ENCODE measurements at regions not wholly inside any gene's neighbourhood (a gene's known extent, or its start where the extent isn't known, plus 50 kb on each side); places are given as distances from the start of the nearest gene placed in this dataset.
"Not testable (repeated sequence)": the region's sequence is repeated elsewhere in the genome, so short reads cannot be mapped to it uniquely, and the experiment has no call there.

DNA sequence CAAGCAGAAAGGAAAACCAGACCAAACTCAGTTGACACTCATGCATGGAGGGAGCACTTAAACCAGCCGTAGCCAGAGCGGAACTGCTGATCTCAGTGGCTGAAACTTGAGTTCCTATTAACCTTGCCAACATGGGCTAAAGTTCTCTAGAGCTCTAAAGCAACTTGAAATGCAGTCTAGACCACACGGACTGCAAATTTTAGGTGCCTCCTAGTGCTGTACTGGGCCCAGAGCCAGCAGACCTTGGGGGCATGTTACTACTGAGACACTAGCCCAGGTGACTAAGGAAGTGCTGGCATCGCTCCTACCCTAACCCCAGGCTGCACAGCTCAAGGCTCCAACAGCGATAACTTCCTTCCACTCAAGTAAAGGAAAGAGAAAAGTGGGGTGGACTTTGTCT, 236.5 kb downstream of the AKAIN1 start:
- H3K27me3 ChIP-seq (ENCODE audit: control insufficient read depth in 1 of 2, insufficient read depth in 2 of 2, low read length in 2 of 2), result no peaks in the 10 kb centered on the region
- no peak overlapping the region for H3K9ac ChIP-seq (ENCODE audit: low read depth in 1 of 2, low read length in 2 of 2)
- H3K27ac ChIP-seq (ENCODE audit: low read depth, low read length), result no peak overlapping the region
- peaks cover 0 to 14% of the 10 kb centered on the region in 2 donors for H3K9me3 ChIP-seq (ENCODE audit: control insufficient read depth in 1 of 2, low read length in 2 of 2)
- no peaks in the 10 kb centered on the region for H3K4me1 ChIP-seq (ENCODE audit: control insufficient read depth in 1 of 2, insufficient read depth in 2 of 2, low read length in 2 of 2)
- no peaks in the 10 kb centered on the region for H3K36me3 ChIP-seq (ENCODE audit: control insufficient read depth in 1 of 2, insufficient read depth in 2 of 2, low read length in 2 of 2)
- H3K4me3 ChIP-seq (ENCODE audit: low read depth in 1 of 2, low read length in 2 of 2), result no peak overlapping the region

DNA sequence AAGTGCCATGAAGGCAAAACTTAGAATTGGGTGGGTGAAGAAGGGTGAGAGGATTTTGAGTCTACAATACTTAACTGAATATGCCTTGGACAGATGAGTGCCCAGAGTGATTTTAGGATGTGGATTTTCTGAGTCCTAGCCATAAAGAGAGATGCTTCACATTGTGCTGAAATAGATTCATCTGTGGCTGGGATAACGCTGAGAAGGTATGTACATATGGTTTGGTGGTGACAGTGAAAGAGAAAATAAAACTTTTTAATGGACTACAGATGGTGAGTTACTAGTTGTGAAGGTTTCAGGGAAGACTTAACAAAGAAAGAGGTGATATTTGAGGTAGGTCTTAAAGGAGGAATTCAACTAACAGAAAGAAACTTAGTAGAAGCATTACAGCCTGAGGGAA, 265.8 kb downstream of the AKAIN1 start:
- Histone ChIP-seq H3K36me3 (ENCODE audit: control insufficient read depth in 1 of 2, insufficient read depth in 2 of 2, low read length in 2 of 2) (no peaks in the 10 kb centered on the region), H3K9ac (ENCODE audit: low read depth in 1 of 2, low read length in 2 of 2) (no peak overlapping the region), H3K9me3 (ENCODE audit: control insufficient read depth in 1 of 2, low read length in 2 of 2) (peaks cover 0 to 15% of the 10 kb centered on the region in 2 donors), H3K4me1 (ENCODE audit: control insufficient read depth in 1 of 2, insufficient read depth in 2 of 2, low read length in 2 of 2) (no peaks in the 10 kb centered on the region), H3K27ac (ENCODE audit: low read depth, low read length) (no peak overlapping the region), H3K27me3 (ENCODE audit: control insufficient read depth in 1 of 2, insufficient read depth in 2 of 2, low read length in 2 of 2) (no peaks in the 10 kb centered on the region), H3K4me3 (ENCODE audit: low read depth in 1 of 2, low read length in 2 of 2) (no peak overlapping the region)

DNA sequence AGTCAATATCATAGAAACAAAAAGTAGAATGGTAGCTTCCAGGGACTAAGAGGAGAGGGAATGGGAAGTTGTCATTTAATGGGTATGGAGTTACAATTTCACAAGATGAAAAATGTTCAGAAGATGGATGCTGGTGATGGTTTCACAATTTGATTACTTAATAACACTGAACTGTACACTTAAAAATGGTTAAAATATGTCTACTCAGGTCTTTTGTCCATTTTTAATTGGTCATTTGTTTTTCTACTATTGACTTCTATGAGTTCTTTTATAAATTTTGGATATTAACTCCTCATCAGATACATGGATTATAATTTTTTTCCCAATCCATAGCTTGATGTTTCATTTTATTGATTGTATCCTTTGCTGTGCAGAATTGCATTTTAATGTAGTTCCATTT, 275.5 kb downstream of the AKAIN1 start:
- Histone ChIP-seq H3K36me3 (ENCODE audit: control insufficient read depth in 1 of 2, insufficient read depth in 2 of 2, low read length in 2 of 2) (no peaks in the 10 kb centered on the region), H3K9ac (ENCODE audit: low read depth in 1 of 2, low read length in 2 of 2) (no peak overlapping the region), H3K27me3 (ENCODE audit: control insufficient read depth in 1 of 2, insufficient read depth in 2 of 2, low read length in 2 of 2) (no peaks in the 10 kb centered on the region), H3K4me1 (ENCODE audit: control insufficient read depth in 1 of 2, insufficient read depth in 2 of 2, low read length in 2 of 2) (no peaks in the 10 kb centered on the region), H3K27ac (ENCODE audit: low read depth, low read length) (no peak overlapping the region), H3K4me3 (ENCODE audit: low read depth in 1 of 2, low read length in 2 of 2) (no peak overlapping the region), H3K9me3 (ENCODE audit: control insufficient read depth in 1 of 2, low read length in 2 of 2) (peaks cover 2 to 9% of the 10 kb centered on the region in 2 donors)

DNA sequence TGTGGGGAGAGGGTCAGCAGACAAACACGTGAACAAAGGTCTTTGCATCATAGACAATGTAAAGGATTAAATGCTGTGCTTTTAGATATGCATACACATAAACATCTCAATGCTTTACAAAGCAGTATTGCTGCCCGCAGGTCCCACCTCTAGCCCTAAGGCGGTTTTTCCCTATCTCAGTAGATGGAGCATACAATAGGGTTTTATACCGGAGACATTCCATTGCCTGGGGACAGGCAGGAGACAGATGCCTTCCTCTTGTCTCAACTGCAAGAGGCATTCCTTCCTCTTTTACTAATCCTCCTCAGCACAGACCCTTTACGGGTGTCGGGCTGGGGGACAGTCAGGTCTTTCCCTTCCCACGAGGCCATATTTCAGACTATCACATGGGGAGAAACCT, 279.5 kb downstream of the AKAIN1 start:
- not testable (repeated sequence) for H3K36me3 ChIP-seq (ENCODE audit: control insufficient read depth in 1 of 2, insufficient read depth in 2 of 2, low read length in 2 of 2); H3K27ac ChIP-seq (ENCODE audit: low read depth, low read length); H3K4me3 ChIP-seq (ENCODE audit: low read depth in 1 of 2, low read length in 2 of 2); H3K4me1 ChIP-seq (ENCODE audit: control insufficient read depth in 1 of 2, insufficient read depth in 2 of 2, low read length in 2 of 2); H3K9me3 ChIP-seq (ENCODE audit: control insufficient read depth in 1 of 2, low read length in 2 of 2); H3K9ac ChIP-seq (ENCODE audit: low read depth in 1 of 2, low read length in 2 of 2); H3K27me3 ChIP-seq (ENCODE audit: control insufficient read depth in 1 of 2, insufficient read depth in 2 of 2, low read length in 2 of 2)

DNA sequence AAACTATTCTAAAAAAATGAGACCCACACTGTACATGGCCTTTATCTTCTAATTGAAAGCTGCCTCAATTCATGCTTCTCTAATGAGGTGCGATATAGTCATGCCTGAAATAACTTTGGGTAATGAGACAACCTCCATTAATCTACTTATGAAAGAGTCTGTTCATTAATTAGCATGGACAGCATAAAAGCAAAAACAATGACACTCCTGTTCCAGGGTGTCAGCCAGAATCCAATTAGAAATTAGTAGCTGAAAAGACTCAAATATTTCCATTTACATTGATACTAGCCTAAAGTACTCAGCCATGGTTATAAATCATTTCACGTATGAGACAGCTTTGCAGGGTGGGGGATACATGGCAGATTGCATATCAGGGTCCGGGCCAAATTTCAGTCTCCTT, 288.7 kb downstream of the AKAIN1 start:
- no peak overlapping the region for H3K27ac ChIP-seq (ENCODE audit: low read depth, low read length)
- H3K27me3 ChIP-seq (ENCODE audit: control insufficient read depth in 1 of 2, insufficient read depth in 2 of 2, low read length in 2 of 2), result no peaks in the 10 kb centered on the region
- no peak overlapping the region for H3K9ac ChIP-seq (ENCODE audit: low read depth in 1 of 2, low read length in 2 of 2)
- peaks cover 2 to 7% of the 10 kb centered on the region in 2 donors for H3K9me3 ChIP-seq (ENCODE audit: control insufficient read depth in 1 of 2, low read length in 2 of 2)
- H3K4me3 ChIP-seq (ENCODE audit: low read depth in 1 of 2, low read length in 2 of 2), result no peak overlapping the region
- no peaks in the 10 kb centered on the region for H3K36me3 ChIP-seq (ENCODE audit: control insufficient read depth in 1 of 2, insufficient read depth in 2 of 2, low read length in 2 of 2)
- no peaks in the 10 kb centered on the region for H3K4me1 ChIP-seq (ENCODE audit: control insufficient read depth in 1 of 2, insufficient read depth in 2 of 2, low read length in 2 of 2)

DNA sequence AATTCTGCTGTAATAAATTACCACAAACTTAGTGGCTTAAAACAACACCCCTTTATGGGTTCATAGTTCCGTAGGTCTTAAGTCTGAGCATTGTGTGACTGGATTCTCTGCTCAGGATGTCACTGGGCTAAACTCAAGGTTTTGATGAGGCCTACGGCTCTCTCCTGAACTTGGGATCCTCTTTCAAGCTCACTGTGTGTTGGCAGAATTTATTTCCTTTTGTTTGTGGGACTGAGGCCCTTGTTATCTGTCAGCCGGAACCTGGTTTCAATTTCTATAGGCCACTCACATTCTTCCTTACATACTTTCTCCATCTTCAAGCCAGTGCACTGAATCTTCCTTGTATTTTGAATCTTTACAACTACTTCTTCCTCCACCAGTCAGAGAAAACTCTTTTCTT, 290.2 kb downstream of the AKAIN1 start:
- peaks cover 0 to 7% of the 10 kb centered on the region in 2 donors for H3K9me3 ChIP-seq (ENCODE audit: control insufficient read depth in 1 of 2, low read length in 2 of 2)
- H3K4me1 ChIP-seq (ENCODE audit: control insufficient read depth in 1 of 2, insufficient read depth in 2 of 2, low read length in 2 of 2), result no peaks in the 10 kb centered on the region
- H3K27me3 ChIP-seq (ENCODE audit: control insufficient read depth in 1 of 2, insufficient read depth in 2 of 2, low read length in 2 of 2), result no peaks in the 10 kb centered on the region
- H3K4me3 ChIP-seq (ENCODE audit: low read depth in 1 of 2, low read length in 2 of 2), result no peak overlapping the region
- no peak overlapping the region for H3K27ac ChIP-seq (ENCODE audit: low read depth, low read length)
- no peak overlapping the region for H3K9ac ChIP-seq (ENCODE audit: low read depth in 1 of 2, low read length in 2 of 2)
- no peaks in the 10 kb centered on the region for H3K36me3 ChIP-seq (ENCODE audit: control insufficient read depth in 1 of 2, insufficient read depth in 2 of 2, low read length in 2 of 2)

DNA sequence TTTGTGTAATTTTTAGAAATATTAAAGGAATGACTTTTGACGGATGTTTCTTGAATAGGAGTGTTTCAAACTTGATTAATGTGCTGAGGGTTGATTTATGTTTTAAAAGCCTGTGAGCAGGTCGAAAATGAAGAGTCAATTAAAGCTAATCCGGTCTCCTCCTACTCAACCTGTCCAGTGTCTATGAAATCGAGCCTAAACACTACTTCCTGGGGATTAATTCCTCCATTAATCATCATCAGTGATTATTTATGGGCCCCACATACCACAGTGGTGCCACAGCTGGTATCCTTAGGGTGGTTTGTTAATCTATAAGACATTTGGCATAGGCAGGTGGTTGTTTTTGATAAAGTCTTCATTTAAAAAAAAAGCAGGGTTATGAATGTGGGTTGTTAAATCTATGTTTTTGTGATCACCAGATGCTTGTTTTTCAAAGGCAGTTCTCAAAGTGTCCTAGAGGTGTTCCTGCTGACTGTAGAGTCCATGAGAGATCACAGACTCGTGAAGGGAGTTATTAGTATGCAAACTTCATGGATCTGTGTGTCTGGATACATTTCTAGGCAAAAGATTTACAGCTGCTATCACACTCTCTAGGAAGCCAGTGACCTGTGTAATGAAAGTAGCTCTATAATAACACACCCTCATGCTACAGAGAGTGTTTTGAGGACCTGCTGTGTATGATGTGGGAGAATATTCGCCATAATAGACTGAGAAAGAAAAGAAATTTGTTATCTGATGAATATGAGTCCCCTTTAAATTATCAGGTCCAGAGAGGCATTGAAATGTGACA, 308.6 kb downstream of the AKAIN1 start:
- Histone ChIP-seq H3K4me1 (ENCODE audit: control insufficient read depth in 1 of 2, insufficient read depth in 2 of 2, low read length in 2 of 2) (no peaks in the 10 kb centered on the region), H3K27me3 (ENCODE audit: control insufficient read depth in 1 of 2, insufficient read depth in 2 of 2, low read length in 2 of 2) (no peaks in the 10 kb centered on the region), H3K9me3 (ENCODE audit: control insufficient read depth in 1 of 2, low read length in 2 of 2) (peaks cover 11 to 42% of the 10 kb centered on the region in 2 donors), H3K4me3 (ENCODE audit: low read depth in 1 of 2, low read length in 2 of 2) (no peak overlapping the region), H3K36me3 (ENCODE audit: control insufficient read depth in 1 of 2, insufficient read depth in 2 of 2, low read length in 2 of 2) (no peaks in the 10 kb centered on the region), H3K9ac (ENCODE audit: low read depth in 1 of 2, low read length in 2 of 2) (no peak overlapping the region), H3K27ac (ENCODE audit: low read depth, low read length) (no peak overlapping the region)

DNA sequence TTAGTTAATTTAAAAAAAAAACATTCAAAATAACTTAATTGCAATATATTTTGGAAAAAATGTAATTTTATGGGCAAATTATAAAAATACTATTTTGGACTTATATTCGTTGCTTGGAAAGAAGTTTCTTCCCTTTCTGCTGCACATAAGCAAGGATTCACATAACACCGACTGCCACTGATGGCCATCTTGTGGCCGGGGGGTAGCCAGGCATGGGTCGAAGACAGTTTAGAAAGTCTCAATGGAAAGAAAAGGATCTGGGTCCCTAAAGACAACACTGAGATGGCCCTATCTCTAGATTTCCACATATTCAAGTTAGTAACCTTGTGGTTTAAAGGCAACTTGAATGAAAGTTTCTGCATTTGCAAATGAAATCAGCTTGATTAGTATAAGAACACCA, 318.6 kb downstream of the AKAIN1 start:
- Histone ChIP-seq H3K9me3 (ENCODE audit: control insufficient read depth in 1 of 2, low read length in 2 of 2) (peaks cover 2 to 8% of the 10 kb centered on the region in 2 donors), H3K27ac (ENCODE audit: low read depth, low read length) (no peak overlapping the region), H3K27me3 (ENCODE audit: control insufficient read depth in 1 of 2, insufficient read depth in 2 of 2, low read length in 2 of 2) (no peaks in the 10 kb centered on the region), H3K36me3 (ENCODE audit: control insufficient read depth in 1 of 2, insufficient read depth in 2 of 2, low read length in 2 of 2) (no peaks in the 10 kb centered on the region), H3K4me1 (ENCODE audit: control insufficient read depth in 1 of 2, insufficient read depth in 2 of 2, low read length in 2 of 2) (no peaks in the 10 kb centered on the region), H3K9ac (ENCODE audit: low read depth in 1 of 2, low read length in 2 of 2) (no peak overlapping the region), H3K4me3 (ENCODE audit: low read depth in 1 of 2, low read length in 2 of 2) (no peak overlapping the region)

DNA sequence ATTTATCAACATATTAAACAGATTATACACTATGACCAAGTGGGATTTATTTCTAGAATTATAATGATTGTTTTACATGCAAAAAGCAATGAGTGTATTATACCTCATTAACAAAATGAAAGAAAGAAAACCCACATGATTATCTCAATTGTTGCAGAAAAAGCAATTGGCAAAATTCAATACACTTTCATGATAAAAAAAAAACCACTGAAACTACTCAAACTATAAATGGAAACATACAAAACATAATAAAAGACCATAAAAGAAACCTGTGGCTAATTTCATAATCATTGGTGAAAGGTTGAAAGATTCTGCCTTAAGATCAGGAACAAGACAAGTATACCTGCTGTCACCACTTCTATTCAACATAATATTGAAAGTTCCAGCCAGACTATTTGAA, 325.9 kb downstream of the AKAIN1 start:
- Histone ChIP-seq H3K4me3 (ENCODE audit: low read depth in 1 of 2, low read length in 2 of 2) (no peak overlapping the region), H3K9me3 (ENCODE audit: control insufficient read depth in 1 of 2, low read length in 2 of 2) (peaks cover 5 to 13% of the 10 kb centered on the region in 2 donors), H3K9ac (ENCODE audit: low read depth in 1 of 2, low read length in 2 of 2) (no peak overlapping the region), H3K27ac (ENCODE audit: low read depth, low read length) (no peak overlapping the region), H3K4me1 (ENCODE audit: control insufficient read depth in 1 of 2, insufficient read depth in 2 of 2, low read length in 2 of 2) (no peaks in the 10 kb centered on the region), H3K27me3 (ENCODE audit: control insufficient read depth in 1 of 2, insufficient read depth in 2 of 2, low read length in 2 of 2) (no peaks in the 10 kb centered on the region), H3K36me3 (ENCODE audit: control insufficient read depth in 1 of 2, insufficient read depth in 2 of 2, low read length in 2 of 2) (no peaks in the 10 kb centered on the region)

DNA sequence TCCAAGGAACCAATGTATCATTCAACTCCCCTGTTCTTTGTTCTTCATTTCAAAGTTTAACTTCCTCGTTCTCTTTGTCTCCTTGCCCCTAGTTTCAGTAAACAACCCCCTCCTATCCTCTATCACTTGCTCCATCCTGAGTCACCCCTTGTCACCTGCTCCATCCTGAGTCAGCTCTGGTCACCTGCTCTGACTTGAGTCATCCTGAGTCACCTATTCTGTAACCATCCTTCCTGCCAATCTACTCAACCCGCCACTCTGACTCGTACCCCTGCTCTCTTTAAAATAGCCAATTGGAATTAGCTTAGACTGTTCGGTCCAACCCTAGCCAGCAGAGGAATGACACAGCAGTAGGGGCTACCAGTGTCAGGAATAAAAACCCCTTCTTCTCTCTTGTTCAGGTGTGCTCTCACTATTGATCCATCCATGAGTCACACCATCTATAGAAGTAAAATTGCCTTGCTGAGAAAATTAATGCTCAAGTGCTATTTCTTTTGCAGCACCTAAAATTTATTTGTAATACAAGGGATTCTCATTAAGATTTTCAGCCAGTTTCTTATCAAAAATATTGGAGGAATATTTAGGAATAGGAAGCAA, 326.8 kb downstream of the AKAIN1 start:
- Histone ChIP-seq H3K9ac (ENCODE audit: low read depth in 1 of 2, low read length in 2 of 2) (no peak overlapping the region), H3K36me3 (ENCODE audit: control insufficient read depth in 1 of 2, insufficient read depth in 2 of 2, low read length in 2 of 2) (no peaks in the 10 kb centered on the region), H3K27me3 (ENCODE audit: control insufficient read depth in 1 of 2, insufficient read depth in 2 of 2, low read length in 2 of 2) (no peaks in the 10 kb centered on the region), H3K27ac (ENCODE audit: low read depth, low read length) (no peak overlapping the region), H3K4me3 (ENCODE audit: low read depth in 1 of 2, low read length in 2 of 2) (no peak overlapping the region), H3K4me1 (ENCODE audit: control insufficient read depth in 1 of 2, insufficient read depth in 2 of 2, low read length in 2 of 2) (no peaks in the 10 kb centered on the region), H3K9me3 (ENCODE audit: control insufficient read depth in 1 of 2, low read length in 2 of 2) (peaks cover 5 to 13% of the 10 kb centered on the region in 2 donors)

Measured in duodenal mucosa (tissue), 2 donors.